AG09319 (cell line): ENCODE measurements at regions not wholly inside any gene's neighbourhood (a gene's known extent, or its start where the extent isn't known, plus 50 kb on each side); places are given as distances from the start of the nearest gene placed in this dataset.

ENCODE experiments used
- DNase-seq: peaks from one replicate; pipeline ENCODE4 v3.0.0-alpha.2; 2010; ENCODE audit warnings: low read depth; ENCODE audit errors: extremely low read depth
- CTCF ChIP-seq: IDR thresholded peaks from 2 replicates; pipeline ENCODE4 v1.5.1; 2011; ENCODE audit warnings: low read depth, mild to moderate bottlenecking, inconsistent platforms, low read length, moderate library complexity

GRCh38 chr13:108455320-108455719 lies 174.1 kb upstream of the MYO16 start:
- no peak for DNase-seq
- no peak for TF ChIP-seq CTCF

GRCh38 chr13:108460043-108460442 lies 169.4 kb upstream of the MYO16 start:
- TF ChIP-seq CTCF: no peak
- no peak for DNase-seq

GRCh38 chr13:108460746-108461145 lies 168.7 kb upstream of the MYO16 start:
- DNase-seq: no peak
- no peak for TF ChIP-seq CTCF

- no peak for TF ChIP-seq CTCF
- DNase-seq: peak; percentile 43
Observed at GRCh38 chr13:108463340-108463739, 166.1 kb upstream of the MYO16 start.

GRCh38 chr13:108470921-108471320 lies 158.5 kb upstream of the MYO16 start:
- no peak for TF ChIP-seq CTCF
- DNase-seq: no peak

GRCh38 chr13:108475181-108475580 lies 154.2 kb upstream of the MYO16 start:
- TF ChIP-seq CTCF: no peak
- no peak for DNase-seq

- DNase-seq: no peak
- TF ChIP-seq CTCF: no peak
Observed at GRCh38 chr13:108477376-108477775, 152.0 kb upstream of the MYO16 start.
